Neural cell (in vitro differentiated cells): ENCODE measurements at regions not wholly inside any gene's neighbourhood (a gene's known extent, or its start where the extent isn't known, plus 50 kb on each side); places are given as distances from the start of the nearest gene placed in this dataset.

Experiments
- CTCF ChIP-seq: fragments of 450-650 bp; IDR thresholded peaks from 2 replicates; pipeline ENCODE4 v1.5.1; 2014; ENCODE audit warnings: antibody characterized with exemption, mild to moderate bottlenecking, moderate library complexity; ENCODE audit not compliant: poor library complexity, severe bottlenecking
- EP300 ChIP-seq: fragments of 450-650 bp; conservative IDR thresholded peaks from 2 replicates; pipeline ENCODE4 v1.6.1; 2014; ENCODE audit warnings: antibody characterized with exemption, mild to moderate bottlenecking, moderate library complexity; ENCODE audit not compliant: poor library complexity, severe bottlenecking
- EZH2 ChIP-seq: fragments of 200-600, 300-800 bp; shearing (Covaris generic), sonication (generic); IDR thresholded peaks from 2 replicates; pipeline ENCODE4 v1.6.1; 2014; ENCODE audit warnings: antibody characterized with exemption, low read length, borderline replicate concordance, mild to moderate bottlenecking; ENCODE audit not compliant: insufficient read depth, poor library complexity, severe bottlenecking
- MXI1 ChIP-seq: fragments of 450-650 bp; conservative IDR thresholded peaks from 2 replicates; pipeline ENCODE4 v1.6.1; 2014; ENCODE audit warnings: antibody characterized with exemption, mild to moderate bottlenecking; ENCODE audit not compliant: poor library complexity, severe bottlenecking
- POLR2AphosphoS5 ChIP-seq: IDR thresholded peaks from 2 replicates; pipeline ENCODE4 v1.6.1; 2012
- SMC3 ChIP-seq: fragments of 450-650 bp; conservative IDR thresholded peaks from 2 replicates; pipeline ENCODE4 v1.6.1; 2014; ENCODE audit warnings: antibody characterized with exemption, mild to moderate bottlenecking, moderate library complexity; ENCODE audit not compliant: poor library complexity
- TAF1 ChIP-seq: IDR thresholded peaks from 2 replicates; pipeline ENCODE4 v1.6.1; 2012; ENCODE audit warnings: low read depth
- TF ChIP-seq, protein P1 (sequence below): IDR thresholded peaks from 2 replicates; pipeline ENCODE4 v1.6.1; 2012; ENCODE audit warnings: borderline replicate concordance

GRCh38 chr16:88323546-88324330, 59.0 kb upstream of the ZNF469 start:
- TF ChIP-seq TAF1: no peak
- no peak for TF ChIP-seq POLR2AphosphoS5
- TF ChIP-seq, protein P1, sequence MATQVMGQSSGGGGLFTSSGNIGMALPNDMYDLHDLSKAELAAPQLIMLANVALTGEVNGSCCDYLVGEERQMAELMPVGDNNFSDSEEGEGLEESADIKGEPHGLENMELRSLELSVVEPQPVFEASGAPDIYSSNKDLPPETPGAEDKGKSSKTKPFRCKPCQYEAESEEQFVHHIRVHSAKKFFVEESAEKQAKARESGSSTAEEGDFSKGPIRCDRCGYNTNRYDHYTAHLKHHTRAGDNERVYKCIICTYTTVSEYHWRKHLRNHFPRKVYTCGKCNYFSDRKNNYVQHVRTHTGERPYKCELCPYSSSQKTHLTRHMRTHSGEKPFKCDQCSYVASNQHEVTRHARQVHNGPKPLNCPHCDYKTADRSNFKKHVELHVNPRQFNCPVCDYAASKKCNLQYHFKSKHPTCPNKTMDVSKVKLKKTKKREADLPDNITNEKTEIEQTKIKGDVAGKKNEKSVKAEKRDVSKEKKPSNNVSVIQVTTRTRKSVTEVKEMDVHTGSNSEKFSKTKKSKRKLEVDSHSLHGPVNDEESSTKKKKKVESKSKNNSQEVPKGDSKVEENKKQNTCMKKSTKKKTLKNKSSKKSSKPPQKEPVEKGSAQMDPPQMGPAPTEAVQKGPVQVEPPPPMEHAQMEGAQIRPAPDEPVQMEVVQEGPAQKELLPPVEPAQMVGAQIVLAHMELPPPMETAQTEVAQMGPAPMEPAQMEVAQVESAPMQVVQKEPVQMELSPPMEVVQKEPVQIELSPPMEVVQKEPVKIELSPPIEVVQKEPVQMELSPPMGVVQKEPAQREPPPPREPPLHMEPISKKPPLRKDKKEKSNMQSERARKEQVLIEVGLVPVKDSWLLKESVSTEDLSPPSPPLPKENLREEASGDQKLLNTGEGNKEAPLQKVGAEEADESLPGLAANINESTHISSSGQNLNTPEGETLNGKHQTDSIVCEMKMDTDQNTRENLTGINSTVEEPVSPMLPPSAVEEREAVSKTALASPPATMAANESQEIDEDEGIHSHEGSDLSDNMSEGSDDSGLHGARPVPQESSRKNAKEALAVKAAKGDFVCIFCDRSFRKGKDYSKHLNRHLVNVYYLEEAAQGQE: no peak
- no peak for TF ChIP-seq CTCF
- TF ChIP-seq EZH2: no peak
- no peak for TF ChIP-seq MXI1
- TF ChIP-seq EP300: no peak
- no peak for TF ChIP-seq SMC3
